IMR-90 (cell line): ENCODE measurements at regions not wholly inside any gene's neighbourhood (a gene's known extent, or its start where the extent isn't known, plus 50 kb on each side); places are given as distances from the start of the nearest gene placed in this dataset.

Experiments
- ATAC-seq: fragments of 200-7000 bp; cut with Tn5 transposase; 2 replicates; pipeline ENCODE4 v1.9.1; 2020; ENCODE audit warnings: low read depth, mild to moderate bottlenecking, moderate library complexity
- BruUV-seq: library from RNA; stranded (reverse); fragments of 400-500 nt; replicated peaks from 2 replicates; lab custom pipeline; 2021; lab: Mats Ljungman, UMichigan
- CTCF ChIA-PET: fragments of 300-600 bp; formaldehyde crosslinking; extraction: SDS; loops from one replicate; lab custom pipeline; 2021; ENCODE audit warnings: antibody characterized with exemption; lab: Yijun Ruan, JAX
- POLR2A ChIA-PET: fragments of 300-600 bp; sonication (Branson Sonifier 250); formaldehyde crosslinking; loops from one replicate; lab custom pipeline; 2022; ENCODE audit warnings: antibody characterized with exemption; ENCODE audit not compliant: unreplicated experiment; lab: Charles Lee
- DNase-seq: peaks from one replicate; pipeline ENCODE4 v3.0.0; 2013
- H2AFZ ChIP-seq: replicated peaks from 2 replicates; pipeline ENCODE3; 2013; ENCODE audit warnings: low read length, mild to moderate bottlenecking; ENCODE audit not compliant: poor library complexity
- H2AK5ac ChIP-seq: 2 replicates; pipeline ENCODE4 v1.6.1; 2013; ENCODE audit warnings: low read depth, low read length, inconsistent platforms
- H2AK9ac ChIP-seq: replicated peaks from 2 replicates; pipeline ENCODE3; 2013; ENCODE audit warnings: mild to moderate bottlenecking, low read depth, low read length, moderate library complexity; ENCODE audit not compliant: poor library complexity
- H2BK120ac ChIP-seq: 2 replicates; pipeline ENCODE4 v1.6.1; 2013; ENCODE audit warnings: low read depth, low read length, inconsistent platforms
- H2BK15ac ChIP-seq: 3 replicates; pipeline ENCODE4 v1.6.1; 2013; ENCODE audit warnings: low read depth, low read length, inconsistent platforms
- H2BK20ac ChIP-seq: 2 replicates; pipeline ENCODE4 v1.6.1; 2013; ENCODE audit warnings: low read depth, mild to moderate bottlenecking, inconsistent platforms, low read length, moderate library complexity
- H2BK5ac ChIP-seq: 2 replicates; pipeline ENCODE4 v1.6.1; 2013; ENCODE audit warnings: mild to moderate bottlenecking, low read depth, low read length, inconsistent platforms; ENCODE audit not compliant: poor library complexity, severe bottlenecking
- H3K14ac ChIP-seq: replicated peaks from 2 replicates; pipeline ENCODE4 v1.6.1; 2013; ENCODE audit warnings: low read depth, low read length, inconsistent platforms
- H3K18ac ChIP-seq: 2 replicates; pipeline ENCODE4 v1.6.1; 2013; ENCODE audit warnings: low read depth, low read length, control low read depth
- H3K23ac ChIP-seq: 2 replicates; pipeline ENCODE4 v1.6.1; 2013; ENCODE audit warnings: low read depth, low read length, inconsistent platforms
- H3K27ac ChIP-seq: 2 replicates; pipeline ENCODE4 v1.5.1; 2013; ENCODE audit warnings: mild to moderate bottlenecking, control low read depth, low read length; ENCODE audit not compliant: insufficient read depth
- H3K27me3 ChIP-seq: 2 replicates; pipeline ENCODE4 v1.6.1; 2013; ENCODE audit warnings: low read length; ENCODE audit not compliant: control insufficient read depth, insufficient read depth
- H3K36me3 ChIP-seq: 2 replicates; pipeline ENCODE4 v1.6.1; 2013; ENCODE audit warnings: low read length, mixed read lengths; ENCODE audit not compliant: control insufficient read depth, insufficient read depth
- H3K4ac ChIP-seq: 2 replicates; pipeline ENCODE4 v1.6.1; 2013; ENCODE audit warnings: low read depth, low read length, inconsistent platforms
- H3K4me1 ChIP-seq: 2 replicates; pipeline ENCODE4 v1.6.1; 2013; ENCODE audit warnings: low read length, mixed read lengths; ENCODE audit not compliant: control insufficient read depth, insufficient read depth
- H3K4me2 ChIP-seq: 2 replicates; pipeline ENCODE4 v1.6.1; 2013; ENCODE audit warnings: low read depth, mild to moderate bottlenecking, control low read depth, low read length, moderate library complexity
- H3K4me3 ChIP-seq: 2 replicates; pipeline ENCODE4 v1.5.1; 2013; ENCODE audit warnings: low read depth, mild to moderate bottlenecking, control low read depth, low read length, moderate library complexity; ENCODE audit not compliant: insufficient read depth
- H3K56ac ChIP-seq: 2 replicates; pipeline ENCODE4 v1.6.1; 2013; ENCODE audit warnings: low read length, inconsistent platforms; ENCODE audit not compliant: insufficient read depth; ENCODE audit errors: extremely low read depth
- H3K79me1 ChIP-seq, 2 experiments: 2 replicates each; pipeline ENCODE4 v1.6.1; 2013; ENCODE audit warnings: low read length in 2 of 2, inconsistent platforms in 1 of 2, low read depth in 1 of 2
- H3K9ac ChIP-seq: 2 replicates; pipeline ENCODE4 v1.6.1; 2013; ENCODE audit warnings: low read depth, low read length, control low read depth
- H3K9me1 ChIP-seq: 2 replicates; pipeline ENCODE4 v1.6.1; 2013; ENCODE audit warnings: low read length, inconsistent platforms; ENCODE audit not compliant: insufficient read depth
- H3K9me3 ChIP-seq: 2 replicates; pipeline ENCODE4 v1.6.1; 2013; ENCODE audit warnings: low read length; ENCODE audit not compliant: control insufficient read depth, insufficient read depth
- H4K20me1 ChIP-seq: 2 replicates; pipeline ENCODE4 v1.6.1; 2013; ENCODE audit warnings: low read length, inconsistent platforms; ENCODE audit not compliant: insufficient read depth
- H4K5ac ChIP-seq: 2 replicates; pipeline ENCODE4 v1.6.1; 2013; ENCODE audit warnings: mild to moderate bottlenecking, low read depth, low read length, control low read depth
- H4K8ac ChIP-seq, 2 experiments: 2 replicates each; pipeline ENCODE4 v1.6.1; 2013; ENCODE audit warnings: low read depth in 2 of 2, low read length in 2 of 2, control low read depth in 1 of 2, inconsistent platforms in 1 of 2
- H4K91ac ChIP-seq: 2 replicates; pipeline ENCODE4 v1.6.1; 2013; ENCODE audit warnings: low read depth, low read length, inconsistent platforms; ENCODE audit not compliant: insufficient read depth
- BHLHE40 ChIP-seq: fragments of 150-350 bp; IDR thresholded peaks from 2 replicates; pipeline ENCODE4 v1.6.1; 2016; ENCODE audit warnings: mild to moderate bottlenecking, low read depth, low read length
- MAZ ChIP-seq: IDR thresholded peaks from 2 replicates; pipeline ENCODE4 v1.6.1; 2012; ENCODE audit warnings: low read depth, mild to moderate bottlenecking, low read length, improper control_type of control experiment, moderate library complexity, borderline replicate concordance
- MXI1 ChIP-seq: IDR thresholded peaks from 2 replicates; pipeline ENCODE4 v1.6.1; 2012; ENCODE audit warnings: low read depth, mild to moderate bottlenecking, low read length, moderate library complexity, borderline replicate concordance
- RCOR1 ChIP-seq: IDR thresholded peaks from 2 replicates; pipeline ENCODE4 v1.6.1; 2012; ENCODE audit warnings: mild to moderate bottlenecking, low read length, improper control_type of control experiment; ENCODE audit not compliant: insufficient replicate concordance
- SMC3 ChIP-seq: fragments of 150-350 bp; IDR thresholded peaks from 2 replicates; pipeline ENCODE4 v1.6.1; 2016; ENCODE audit warnings: low read depth, mild to moderate bottlenecking, antibody characterized with exemption, low read length, moderate library complexity
- USF2 ChIP-seq: fragments of 150-350 bp; IDR thresholded peaks from 2 replicates; pipeline ENCODE4 v1.6.1; 2017; ENCODE audit warnings: mild to moderate bottlenecking, antibody characterized with exemption, low read length, low read depth
- dilution Hi-C: fragments of 300-500 bp; cut with HindIII; formaldehyde crosslinking; loops from one replicate; pipeline ENCODE4 v1.14.3; 2018; ENCODE audit warnings: low sequenced_read_pairs; ENCODE audit not compliant: unreplicated experiment
- in situ Hi-C: fragments of 300-500 bp; cut with MboI; formaldehyde crosslinking; loops from 3 replicates; pipeline ENCODE4 v1.14.3; 2019; ENCODE audit warnings: low sequenced_read_pairs, inconsistent platforms, mixed read lengths
- intact Hi-C: fragments of 100-400 bp; cut with micrococcal nuclease; formaldehyde crosslinking; loops from 2 replicates; pipeline ENCODE4 v1.10.0; 2022
- TF ChIP-seq, protein P1 (sequence below): fragments of 150-350 bp; IDR thresholded peaks from 2 replicates; pipeline ENCODE4 v1.6.1; 2016; ENCODE audit warnings: low read depth, mild to moderate bottlenecking, low read length, moderate library complexity, borderline replicate concordance

GRCh38 chr5:130400091-130400490 is 495.8 kb downstream of the CHSY3 start:
- no peak for TF ChIP-seq MXI1
- TF ChIP-seq MAZ, result no peak
- TF ChIP-seq, protein P1, sequence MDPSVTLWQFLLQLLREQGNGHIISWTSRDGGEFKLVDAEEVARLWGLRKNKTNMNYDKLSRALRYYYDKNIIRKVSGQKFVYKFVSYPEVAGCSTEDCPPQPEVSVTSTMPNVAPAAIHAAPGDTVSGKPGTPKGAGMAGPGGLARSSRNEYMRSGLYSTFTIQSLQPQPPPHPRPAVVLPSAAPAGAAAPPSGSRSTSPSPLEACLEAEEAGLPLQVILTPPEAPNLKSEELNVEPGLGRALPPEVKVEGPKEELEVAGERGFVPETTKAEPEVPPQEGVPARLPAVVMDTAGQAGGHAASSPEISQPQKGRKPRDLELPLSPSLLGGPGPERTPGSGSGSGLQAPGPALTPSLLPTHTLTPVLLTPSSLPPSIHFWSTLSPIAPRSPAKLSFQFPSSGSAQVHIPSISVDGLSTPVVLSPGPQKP, result no peak
- no peak for TF ChIP-seq BHLHE40
- TF ChIP-seq USF2, result no peak
- TF ChIP-seq RCOR1, result no peak
- no peak for TF ChIP-seq SMC3
- Histone ChIP-seq H3K56ac (no peak overlapping the region), H3K27ac (no peak overlapping the region), H3K9me1 (no peaks in the 10 kb centered on the region), H2BK5ac (no peak overlapping the region), H4K20me1 (no peaks in the 10 kb centered on the region), H3K27me3 (no peaks in the 10 kb centered on the region), H2AK9ac (no peak overlapping the region), H3K4me2 (no peak overlapping the region), H2AK5ac (no peak overlapping the region), H3K18ac (no peak overlapping the region), H2AFZ (no peak overlapping the region), H3K36me3 (no peaks in the 10 kb centered on the region), H2BK120ac (no peak overlapping the region), H4K5ac (no peak overlapping the region), H4K91ac (no peak overlapping the region), H2BK15ac (no peak overlapping the region), H3K4me1 (no peaks in the 10 kb centered on the region), H3K9me3 (peaks cover 2% of the 10 kb centered on the region; the same call in 1 of the 2 replicates), H3K14ac (no peak overlapping the region), H3K23ac (no peak overlapping the region), H4K8ac (no peak overlapping the region), H3K79me1 (no peaks in the 10 kb centered on the region), H3K4ac (no peak overlapping the region), H3K9ac (no peak overlapping the region), H2BK20ac (no peak overlapping the region), H3K4me3 (no peak overlapping the region)
- intact Hi-C loops (no loop called here), in situ Hi-C loops (no loop called here), dilution Hi-C loops (no loop called here)
- no TSS peak for BruUV-seq
- no peak for DNase-seq
- CTCF ChIA-PET, result no interaction called here
- POLR2A ChIA-PET, result no interaction called here
- no peak for ATAC-seq
